ENCODE measurements at regions not wholly inside any gene's neighbourhood (a gene's known extent, or its start where the extent isn't known, plus 50 kb on each side); places are given as distances from the start of the nearest gene placed in this dataset.
A peak's percentile ranks its signal among the peaks of the same experiment; 100 is the strongest.

DNA sequence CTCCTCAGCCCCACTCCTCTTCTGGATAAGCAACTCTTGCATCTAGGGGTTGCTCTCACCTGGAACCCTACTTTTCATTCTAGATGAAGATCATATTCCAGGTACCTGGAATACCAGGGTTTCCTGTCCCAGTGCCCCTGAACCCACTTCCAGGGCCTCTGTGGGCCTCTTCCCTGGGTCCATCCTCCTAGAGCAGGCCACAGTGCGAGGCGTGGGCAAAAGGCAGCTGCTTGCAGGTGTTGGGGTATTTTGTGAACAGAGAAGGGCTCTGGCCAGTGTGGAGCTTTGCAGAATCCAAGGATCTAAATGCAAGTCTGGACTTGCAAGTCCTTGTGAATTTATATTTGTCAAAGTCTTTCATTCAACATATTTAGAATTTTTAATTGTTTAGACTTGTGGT, 240.4 kb upstream of the POU3F1 start:
- H4K8ac ChIP-seq (ENCODE audit: low read length): no peak overlapping the region
- no peaks in the 10 kb centered on the region for H3K9me3 ChIP-seq (ENCODE audit: control insufficient read depth, low read length)
- no peak overlapping the region for H3K4me3 ChIP-seq (ENCODE audit: insufficient read depth in 1 of 2, low read depth in 1 of 2, low read length in 2 of 2)
- no peak overlapping the region for H3K4me2 ChIP-seq (ENCODE audit: low read length, poor library complexity, severe bottlenecking)
- no peak for DNase-seq
- no peak overlapping the region for H4K91ac ChIP-seq (ENCODE audit: low read length)
- no peak overlapping the region for H2BK12ac ChIP-seq (ENCODE audit: low read length in 2 of 2)
- no peak overlapping the region for H3K18ac ChIP-seq (ENCODE audit: low read depth in 1 of 2, low read length in 2 of 2)
- no peak overlapping the region for H2AK5ac ChIP-seq (ENCODE audit: low read length, severe bottlenecking)
- peaks cover 2% of the 10 kb centered on the region for H3K4me1 ChIP-seq (ENCODE audit: control insufficient read depth, insufficient read depth, low read depth, low read length)
- H3K79me1 ChIP-seq (replicated peaks; ENCODE audit: low read length, poor library complexity, severe bottlenecking): no peaks in the 10 kb centered on the region
- peak overlapping the region; percentile 19 for H2BK5ac ChIP-seq (ENCODE audit: low read depth, low read length, poor library complexity, severe bottlenecking)
- no peak overlapping the region for H2AFZ ChIP-seq (ENCODE audit: low read depth, low read length)
- no peak overlapping the region for H2BK120ac ChIP-seq (ENCODE audit: low read depth, low read length)
- H3K9ac ChIP-seq (ENCODE audit: low read length): no peak overlapping the region
- H3K27ac ChIP-seq (ENCODE audit: low read length, poor library complexity, severe bottlenecking): no peak overlapping the region
- H3K36me3 ChIP-seq (ENCODE audit: control insufficient read depth in 1 of 2, insufficient read depth in 2 of 2, low read depth in 1 of 2, low read length in 2 of 2): no peaks in the 10 kb centered on the region
- 68% methylated on average over 2 of the region's 2 CpGs for WGBS
- peaks cover 6 to 29% of the 10 kb centered on the region in 2 experiments for H3K27me3 ChIP-seq (ENCODE audit: control insufficient read depth in 1 of 2, insufficient read depth in 1 of 2, low read length in 2 of 2)
- H2BK15ac ChIP-seq (ENCODE audit: low read depth, poor library complexity, severe bottlenecking): no peak overlapping the region
- H3K23ac ChIP-seq (ENCODE audit: low read length in 2 of 2): no peak overlapping the region
- H3K4ac ChIP-seq (ENCODE audit: low read depth in 1 of 2, low read length in 2 of 2): no peak overlapping the region
- no peak overlapping the region for H3K14ac ChIP-seq (ENCODE audit: low read length in 2 of 2)

DNA sequence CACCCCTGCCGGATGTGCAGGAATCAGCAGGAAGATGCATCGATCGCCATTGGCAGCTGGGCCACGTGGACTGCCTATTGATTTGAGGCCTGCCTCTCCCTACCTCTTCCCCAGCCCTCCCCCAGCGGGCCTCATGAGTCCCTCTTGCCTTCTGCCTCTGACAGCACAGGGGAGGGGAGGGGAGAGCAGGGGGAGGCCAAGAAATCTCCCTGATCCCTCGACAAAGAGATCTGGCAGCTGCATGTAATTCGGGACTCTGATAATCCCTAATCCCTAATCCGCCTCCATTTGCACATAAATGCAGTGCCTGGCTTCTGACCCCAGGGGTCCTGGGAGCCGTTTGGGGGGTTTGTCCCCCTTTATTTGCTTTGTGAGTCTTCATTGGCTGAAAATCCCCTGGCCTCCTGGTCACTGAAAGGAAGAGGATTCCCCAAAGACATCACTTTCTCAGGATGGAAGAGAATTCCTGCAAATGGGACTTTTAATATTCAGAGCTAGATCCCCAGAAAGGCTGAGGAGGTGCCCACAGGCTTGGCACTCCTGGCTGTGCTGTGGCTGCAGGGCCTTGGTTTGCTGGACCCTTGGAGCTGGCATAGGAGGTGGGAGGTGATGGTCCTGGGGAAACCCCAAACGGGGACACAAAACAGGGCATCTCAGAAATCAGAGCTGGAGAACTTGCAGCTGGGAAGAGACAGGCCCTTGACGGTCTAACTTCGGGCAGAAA, 239.4 kb upstream of the POU3F1 start:
- Histone ChIP-seq H3K23ac (ENCODE audit: low read length in 2 of 2) (no peak overlapping the region), H3K79me1 (replicated peaks; ENCODE audit: low read length, poor library complexity, severe bottlenecking) (no peaks in the 10 kb centered on the region), H3K18ac (ENCODE audit: low read depth in 1 of 2, low read length in 2 of 2) (no peak overlapping the region), H2BK120ac (ENCODE audit: low read depth, low read length) (no peak overlapping the region), H3K4ac (ENCODE audit: low read depth in 1 of 2, low read length in 2 of 2) (no peak overlapping the region), H3K14ac (ENCODE audit: low read length in 2 of 2) (no peak overlapping the region), H4K91ac (ENCODE audit: low read length) (no peak overlapping the region), H3K36me3 (ENCODE audit: control insufficient read depth in 1 of 2, insufficient read depth in 2 of 2, low read depth in 1 of 2, low read length in 2 of 2) (no peaks in the 10 kb centered on the region), H2AK5ac (ENCODE audit: low read length, severe bottlenecking) (no peak overlapping the region), H3K27me3 (ENCODE audit: control insufficient read depth in 1 of 2, insufficient read depth in 1 of 2, low read length in 2 of 2) (peaks cover 0 to 22% of the 10 kb centered on the region in 2 experiments), H3K4me3 (ENCODE audit: insufficient read depth in 1 of 2, low read depth in 1 of 2, low read length in 2 of 2) (no peak overlapping the region), H3K27ac (ENCODE audit: low read length, poor library complexity, severe bottlenecking) (no peak overlapping the region), H3K9me3 (ENCODE audit: control insufficient read depth, low read length) (no peaks in the 10 kb centered on the region), H4K8ac (ENCODE audit: low read length) (no peak overlapping the region), H3K9ac (ENCODE audit: low read length) (no peak overlapping the region), H3K4me2 (ENCODE audit: low read length, poor library complexity, severe bottlenecking) (no peak overlapping the region), H3K4me1 (ENCODE audit: control insufficient read depth, insufficient read depth, low read depth, low read length) (no peaks in the 10 kb centered on the region), H2AFZ (ENCODE audit: low read depth, low read length) (no peak overlapping the region), H2BK12ac (ENCODE audit: low read length in 2 of 2) (no peak overlapping the region), H2BK5ac (ENCODE audit: low read depth, low read length, poor library complexity, severe bottlenecking) (no peak overlapping the region), H2BK15ac (ENCODE audit: low read depth, poor library complexity, severe bottlenecking) (no peak overlapping the region)
- WGBS: 61% methylated on average over 8 of the region's 12 CpGs
- no peak for DNase-seq

DNA sequence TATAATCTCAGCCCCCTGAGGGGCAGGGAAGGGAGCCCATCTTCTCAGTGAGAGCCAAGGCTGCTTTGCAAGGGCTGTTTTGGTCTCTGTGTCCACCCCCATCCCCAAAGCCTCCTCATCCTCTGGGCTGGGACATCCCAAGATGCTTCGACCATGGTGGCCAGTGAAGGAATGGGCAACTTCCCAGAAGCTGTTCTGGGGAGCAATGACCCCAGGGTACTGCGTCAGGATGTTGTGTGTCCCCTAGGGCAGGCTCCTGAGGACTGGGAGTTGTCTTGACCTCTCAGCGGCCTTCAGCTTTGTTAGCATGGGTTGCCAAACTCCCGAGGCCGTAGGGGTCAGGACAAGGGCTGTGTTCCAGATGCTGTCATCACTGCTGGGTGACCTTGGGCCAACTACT, 238.4 kb upstream of the POU3F1 start:
- Histone ChIP-seq H3K27me3 (ENCODE audit: control insufficient read depth in 1 of 2, insufficient read depth in 1 of 2, low read length in 2 of 2) (peaks cover 0 to 19% of the 10 kb centered on the region in 2 experiments), H2AFZ (ENCODE audit: low read depth, low read length) (no peak overlapping the region), H3K4me1 (ENCODE audit: control insufficient read depth, insufficient read depth, low read depth, low read length) (no peaks in the 10 kb centered on the region), H3K36me3 (ENCODE audit: control insufficient read depth in 1 of 2, insufficient read depth in 2 of 2, low read depth in 1 of 2, low read length in 2 of 2) (no peaks in the 10 kb centered on the region), H2BK12ac (ENCODE audit: low read length in 2 of 2) (no peak overlapping the region), H4K8ac (ENCODE audit: low read length) (no peak overlapping the region), H3K14ac (ENCODE audit: low read length in 2 of 2) (no peak overlapping the region), H2AK5ac (ENCODE audit: low read length, severe bottlenecking) (no peak overlapping the region), H2BK5ac (ENCODE audit: low read depth, low read length, poor library complexity, severe bottlenecking) (no peak overlapping the region), H3K23ac (ENCODE audit: low read length in 2 of 2) (no peak overlapping the region), H2BK120ac (ENCODE audit: low read depth, low read length) (no peak overlapping the region), H3K79me1 (replicated peaks; ENCODE audit: low read length, poor library complexity, severe bottlenecking) (no peaks in the 10 kb centered on the region), H3K27ac (ENCODE audit: low read length, poor library complexity, severe bottlenecking) (no peak overlapping the region), H3K18ac (ENCODE audit: low read depth in 1 of 2, low read length in 2 of 2) (no peak overlapping the region), H4K91ac (ENCODE audit: low read length) (no peak overlapping the region), H3K4me2 (ENCODE audit: low read length, poor library complexity, severe bottlenecking) (no peak overlapping the region), H3K4me3 (ENCODE audit: insufficient read depth in 1 of 2, low read depth in 1 of 2, low read length in 2 of 2) (no peak overlapping the region), H2BK15ac (ENCODE audit: low read depth, poor library complexity, severe bottlenecking) (no peak overlapping the region), H3K9me3 (ENCODE audit: control insufficient read depth, low read length) (no peaks in the 10 kb centered on the region), H3K9ac (ENCODE audit: low read length) (no peak overlapping the region), H3K4ac (ENCODE audit: low read depth in 1 of 2, low read length in 2 of 2) (no peak overlapping the region)
- WGBS: 80% methylated on average over 5 of the region's 5 CpGs
- DNase-seq: no peak

DNA sequence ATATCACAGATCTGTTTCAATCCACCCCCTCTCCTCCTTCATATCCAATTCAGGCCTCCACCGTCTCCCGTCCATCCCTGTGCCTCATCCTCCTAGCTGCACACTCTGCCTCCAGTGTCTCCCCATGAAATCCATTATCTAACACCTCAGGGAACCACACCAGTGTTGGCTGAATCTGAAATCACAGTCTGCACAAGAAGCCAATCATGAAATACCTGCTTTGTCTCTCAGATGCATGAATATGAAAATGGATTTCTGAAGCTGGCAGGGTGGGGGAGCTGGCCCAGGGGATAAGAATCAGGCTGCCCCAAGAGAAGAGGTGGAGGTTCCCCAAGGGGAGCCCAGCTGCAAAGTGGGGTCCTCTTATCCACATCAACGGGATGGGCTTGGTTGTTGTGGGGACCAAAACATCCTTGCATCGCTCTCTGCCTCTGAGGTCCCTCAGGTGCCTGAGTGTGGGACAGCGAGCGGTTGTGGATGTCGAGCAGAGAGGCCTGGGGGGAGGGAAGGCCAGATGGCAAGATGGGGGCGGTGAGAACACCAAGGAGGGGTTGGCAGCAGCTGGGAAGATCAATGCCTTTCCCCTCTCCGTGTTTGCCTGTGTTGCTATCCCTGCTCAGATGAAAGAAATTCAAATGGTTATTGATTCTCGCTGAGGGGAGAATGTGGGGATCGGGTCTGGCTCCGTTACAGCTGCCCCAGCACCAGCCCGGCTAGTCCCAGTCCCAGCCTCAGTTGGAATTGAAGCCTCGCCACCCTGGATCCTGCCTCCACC, 237.3 kb upstream of the POU3F1 start:
- Histone ChIP-seq H2AK5ac (ENCODE audit: low read length, severe bottlenecking) (no peak overlapping the region), H3K4ac (ENCODE audit: low read depth in 1 of 2, low read length in 2 of 2) (no peak overlapping the region), H3K79me1 (replicated peaks; ENCODE audit: low read length, poor library complexity, severe bottlenecking) (no peaks in the 10 kb centered on the region), H2BK12ac (ENCODE audit: low read length in 2 of 2) (no peak overlapping the region), H2BK15ac (ENCODE audit: low read depth, poor library complexity, severe bottlenecking) (no peak overlapping the region), H3K9ac (ENCODE audit: low read length) (no peak overlapping the region), H3K4me1 (ENCODE audit: control insufficient read depth, insufficient read depth, low read depth, low read length) (no peaks in the 10 kb centered on the region), H4K8ac (ENCODE audit: low read length) (no peak overlapping the region), H3K9me3 (ENCODE audit: control insufficient read depth, low read length) (peaks cover 4% of the 10 kb centered on the region), H3K27ac (ENCODE audit: low read length, poor library complexity, severe bottlenecking) (no peak overlapping the region), H3K18ac (ENCODE audit: low read depth in 1 of 2, low read length in 2 of 2) (no peak overlapping the region), H3K14ac (ENCODE audit: low read length in 2 of 2) (no peak overlapping the region), H3K4me2 (ENCODE audit: low read length, poor library complexity, severe bottlenecking) (no peak overlapping the region), H2BK5ac (ENCODE audit: low read depth, low read length, poor library complexity, severe bottlenecking) (no peak overlapping the region), H3K23ac (ENCODE audit: low read length in 2 of 2) (no peak overlapping the region), H3K4me3 (ENCODE audit: insufficient read depth in 1 of 2, low read depth in 1 of 2, low read length in 2 of 2) (no peak overlapping the region), H3K36me3 (ENCODE audit: control insufficient read depth in 1 of 2, insufficient read depth in 2 of 2, low read depth in 1 of 2, low read length in 2 of 2) (no peaks in the 10 kb centered on the region), H2BK120ac (ENCODE audit: low read depth, low read length) (no peak overlapping the region), H3K27me3 (ENCODE audit: control insufficient read depth in 1 of 2, insufficient read depth in 1 of 2, low read length in 2 of 2) (peaks cover 0 to 13% of the 10 kb centered on the region in 2 experiments), H4K91ac (ENCODE audit: low read length) (no peak overlapping the region), H2AFZ (ENCODE audit: low read depth, low read length) (no peak overlapping the region)
- DNase-seq: no peak
- 74% methylated on average over 14 of the region's 14 CpGs for WGBS

Measured in mesenchymal stem cell (in vitro differentiated cells and primary cell).